ENCODE measurements at regions not wholly inside any gene's neighbourhood (a gene's known extent, or its start where the extent isn't known, plus 50 kb on each side); places are given as distances from the start of the nearest gene placed in this dataset.
"Not testable (repeated sequence)": the region's sequence is repeated elsewhere in the genome, so short reads cannot be mapped to it uniquely, and the experiment has no call there.

DNA sequence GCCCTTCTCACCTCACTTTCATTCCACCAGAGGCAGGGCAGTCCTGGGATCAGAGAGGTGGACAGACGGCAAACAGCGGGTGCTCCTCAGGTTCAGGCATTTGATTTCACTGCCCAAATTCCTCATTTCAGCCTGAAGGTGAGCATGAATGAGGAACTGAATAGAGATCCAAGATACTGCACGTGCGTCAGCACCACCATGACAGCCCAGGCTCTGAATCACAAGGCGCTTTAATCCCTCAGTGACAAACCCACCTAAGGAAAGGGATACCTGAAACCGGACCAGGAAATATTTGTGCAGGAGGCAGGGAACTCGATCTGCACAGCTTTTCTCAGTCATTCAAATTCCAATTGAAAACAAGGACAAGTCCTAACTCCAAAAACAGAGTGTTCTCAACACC is 174.8 kb upstream of the HEY2 start:
- Histone ChIP-seq H3K27ac (ENCODE audit: low read depth, low read length) (no peak overlapping the region), H3K4me1 (ENCODE audit: insufficient read depth, low read length) (no peaks in the 10 kb centered on the region), H3K4me3 (ENCODE audit: low read depth in 1 of 2, low read length in 2 of 2) (no peak overlapping the region), H3K27me3 (ENCODE audit: control insufficient read depth in 1 of 2, insufficient read depth in 2 of 2, low read length in 2 of 2) (no peaks in the 10 kb centered on the region), H3K9me3 (ENCODE audit: low read length) (no peaks in the 10 kb centered on the region), H3K36me3 (ENCODE audit: insufficient read depth, low read length) (no peaks in the 10 kb centered on the region), H3K9ac (ENCODE audit: low read length) (no peak overlapping the region)

GRCh38 chr6:125577124-125577662 is 172.2 kb upstream of the HEY2 start:
- Histone ChIP-seq H3K9me3 (ENCODE audit: low read length) (no peaks in the 10 kb centered on the region), H3K9ac (ENCODE audit: low read length) (no peak overlapping the region), H3K4me1 (ENCODE audit: insufficient read depth, low read length) (no peaks in the 10 kb centered on the region), H3K36me3 (ENCODE audit: insufficient read depth, low read length) (no peaks in the 10 kb centered on the region), H3K4me3 (ENCODE audit: low read depth in 1 of 2, low read length in 2 of 2) (no peak overlapping the region), H3K27me3 (ENCODE audit: control insufficient read depth in 1 of 2, insufficient read depth in 2 of 2, low read length in 2 of 2) (no peaks in the 10 kb centered on the region), H3K27ac (ENCODE audit: low read depth, low read length) (no peak overlapping the region)

DNA sequence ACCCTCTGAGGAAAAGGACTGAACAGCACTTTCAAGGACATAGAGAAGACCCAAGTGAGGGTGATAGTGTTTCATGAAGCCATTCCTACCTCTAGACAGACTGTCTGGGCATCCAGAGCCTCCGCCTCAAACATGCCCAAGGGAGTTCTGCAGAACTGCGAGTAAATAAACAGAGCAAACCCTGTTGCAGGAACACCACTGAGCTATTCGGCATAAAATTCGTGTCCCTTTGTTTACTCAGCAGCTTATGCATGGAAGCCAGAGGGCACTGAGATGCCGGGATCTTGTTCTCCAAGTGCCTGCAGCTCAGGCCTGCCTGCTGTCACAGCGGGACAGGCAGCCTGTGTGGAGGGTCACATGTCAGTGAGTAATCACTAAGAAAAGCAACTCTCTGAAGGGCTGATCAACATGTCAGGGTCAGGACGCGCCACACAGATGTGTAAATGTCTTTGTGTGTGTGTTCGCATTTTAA is 164.9 kb upstream of the HEY2 start:
- Histone ChIP-seq H3K27ac (ENCODE audit: low read depth, low read length) (no peak overlapping the region), H3K27me3 (ENCODE audit: control insufficient read depth in 1 of 2, insufficient read depth in 2 of 2, low read length in 2 of 2) (no peaks in the 10 kb centered on the region), H3K9ac (ENCODE audit: low read length) (no peak overlapping the region), H3K9me3 (ENCODE audit: low read length) (no peaks in the 10 kb centered on the region), H3K4me3 (ENCODE audit: low read depth in 1 of 2, low read length in 2 of 2) (no peak overlapping the region), H3K4me1 (ENCODE audit: insufficient read depth, low read length) (no peaks in the 10 kb centered on the region), H3K36me3 (ENCODE audit: insufficient read depth, low read length) (no peaks in the 10 kb centered on the region)

DNA sequence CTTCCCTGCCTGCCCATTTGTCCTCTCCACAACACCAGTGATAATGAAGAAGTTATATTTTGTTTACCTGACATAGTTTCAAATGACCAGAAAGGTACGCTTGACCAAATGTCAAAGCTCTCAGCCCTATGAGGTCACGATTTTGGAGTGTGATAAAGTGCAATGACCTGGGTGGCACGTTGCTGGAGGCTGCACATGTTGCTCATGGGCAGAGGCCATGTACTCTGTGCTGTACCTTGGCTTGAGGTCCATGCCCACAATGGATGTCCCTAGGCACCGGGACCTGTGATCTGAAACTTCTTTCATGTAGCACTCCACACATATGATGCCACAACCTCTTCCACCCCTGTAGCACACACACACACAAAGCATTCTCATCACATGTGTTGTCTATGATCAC is 164.0 kb upstream of the HEY2 start:
- H3K9ac ChIP-seq (ENCODE audit: low read length), result no peak overlapping the region
- H3K27me3 ChIP-seq (ENCODE audit: control insufficient read depth in 1 of 2, insufficient read depth in 2 of 2, low read length in 2 of 2), result no peaks in the 10 kb centered on the region
- H3K36me3 ChIP-seq (ENCODE audit: insufficient read depth, low read length), result no peaks in the 10 kb centered on the region
- no peaks in the 10 kb centered on the region for H3K4me1 ChIP-seq (ENCODE audit: insufficient read depth, low read length)
- H3K4me3 ChIP-seq (ENCODE audit: low read depth in 1 of 2, low read length in 2 of 2), result no peak overlapping the region
- no peaks in the 10 kb centered on the region for H3K9me3 ChIP-seq (ENCODE audit: low read length)
- H3K27ac ChIP-seq (ENCODE audit: low read depth, low read length), result no peak overlapping the region

DNA sequence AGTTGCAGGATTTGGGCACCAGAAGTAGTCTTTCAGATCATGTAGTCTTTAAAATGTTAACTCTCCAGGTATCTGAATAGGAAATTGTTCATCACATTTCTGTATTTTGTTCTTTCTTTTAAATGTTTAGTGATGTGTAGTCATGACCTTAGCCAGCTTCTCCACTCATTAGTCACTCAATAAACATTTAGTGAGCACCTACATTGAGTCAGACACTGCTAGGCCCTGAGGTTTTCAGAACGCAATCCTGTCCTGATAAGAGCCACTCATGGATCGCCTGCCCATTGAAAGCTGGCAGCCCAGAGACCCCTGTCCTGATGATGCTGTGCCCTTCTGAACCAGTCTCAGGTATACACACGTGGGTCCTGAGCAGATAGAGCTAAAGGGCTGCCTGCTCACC is 163.4 kb upstream of the HEY2 start:
- no peak overlapping the region for H3K4me3 ChIP-seq (ENCODE audit: low read depth in 1 of 2, low read length in 2 of 2)
- H3K4me1 ChIP-seq (ENCODE audit: insufficient read depth, low read length), result no peaks in the 10 kb centered on the region
- H3K9ac ChIP-seq (ENCODE audit: low read length), result no peak overlapping the region
- no peak overlapping the region for H3K27ac ChIP-seq (ENCODE audit: low read depth, low read length)
- no peaks in the 10 kb centered on the region for H3K36me3 ChIP-seq (ENCODE audit: insufficient read depth, low read length)
- no peaks in the 10 kb centered on the region for H3K27me3 ChIP-seq (ENCODE audit: control insufficient read depth in 1 of 2, insufficient read depth in 2 of 2, low read length in 2 of 2)
- no peaks in the 10 kb centered on the region for H3K9me3 ChIP-seq (ENCODE audit: low read length)

DNA sequence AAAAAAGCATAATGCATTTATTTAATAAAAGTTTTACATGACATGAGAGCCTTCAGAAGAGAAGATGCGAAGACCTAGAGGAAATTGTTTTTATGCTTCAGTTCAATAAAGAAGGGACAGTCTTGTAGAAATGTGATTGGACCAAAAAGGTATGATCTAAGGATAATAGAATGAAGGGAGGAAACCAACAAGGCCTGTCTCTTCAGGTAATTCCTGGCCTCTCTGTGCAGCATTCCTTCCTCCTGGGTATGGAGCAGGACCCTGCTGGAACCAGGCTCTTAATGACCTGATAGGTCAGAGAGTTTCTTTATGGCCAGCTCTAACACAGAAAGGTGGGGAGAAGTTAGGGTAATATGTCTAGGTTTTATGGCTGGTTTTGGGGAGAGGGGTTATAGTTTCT is 162.8 kb upstream of the HEY2 start:
- Histone ChIP-seq H3K4me1 (ENCODE audit: insufficient read depth, low read length) (no peaks in the 10 kb centered on the region), H3K9me3 (ENCODE audit: low read length) (no peaks in the 10 kb centered on the region), H3K27ac (ENCODE audit: low read depth, low read length) (no peak overlapping the region), H3K27me3 (ENCODE audit: control insufficient read depth in 1 of 2, insufficient read depth in 2 of 2, low read length in 2 of 2) (no peaks in the 10 kb centered on the region), H3K9ac (ENCODE audit: low read length) (no peak overlapping the region), H3K36me3 (ENCODE audit: insufficient read depth, low read length) (no peaks in the 10 kb centered on the region), H3K4me3 (ENCODE audit: low read depth in 1 of 2, low read length in 2 of 2) (no peak overlapping the region)

- Histone ChIP-seq H3K27me3 (ENCODE audit: control insufficient read depth in 1 of 2, insufficient read depth in 2 of 2, low read length in 2 of 2) (no peaks in the 10 kb centered on the region), H3K9me3 (ENCODE audit: low read length) (no peaks in the 10 kb centered on the region), H3K27ac (ENCODE audit: low read depth, low read length) (no peak overlapping the region), H3K36me3 (ENCODE audit: insufficient read depth, low read length) (no peaks in the 10 kb centered on the region), H3K4me3 (ENCODE audit: low read depth in 1 of 2, low read length in 2 of 2) (no peak overlapping the region), H3K4me1 (ENCODE audit: insufficient read depth, low read length) (no peaks in the 10 kb centered on the region), H3K9ac (ENCODE audit: low read length) (no peak overlapping the region)
Measured at GRCh38 chr6:125587666-125588632, 161.5 kb upstream of the HEY2 start.

DNA sequence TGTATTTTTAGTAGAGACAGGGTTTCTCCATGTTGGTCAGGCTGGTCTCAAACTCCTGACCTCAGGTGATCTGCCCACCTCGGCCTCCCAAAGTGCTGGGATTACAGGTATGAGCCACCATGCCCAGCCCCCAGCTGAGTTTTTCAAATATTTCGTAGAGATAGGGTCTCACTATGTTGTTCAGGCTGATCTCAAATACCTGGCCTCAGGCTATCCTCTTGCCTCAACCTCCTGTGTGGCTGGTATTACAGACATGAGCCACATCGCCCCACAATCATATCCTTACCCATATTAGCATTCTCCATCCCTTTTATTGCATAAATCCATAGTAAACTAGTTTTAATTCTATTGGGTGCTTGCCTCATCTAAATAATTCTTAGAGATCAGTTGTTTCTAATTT is 157.6 kb upstream of the HEY2 start:
- H3K36me3 ChIP-seq (ENCODE audit: insufficient read depth, low read length), result not testable (repeated sequence)

DNA sequence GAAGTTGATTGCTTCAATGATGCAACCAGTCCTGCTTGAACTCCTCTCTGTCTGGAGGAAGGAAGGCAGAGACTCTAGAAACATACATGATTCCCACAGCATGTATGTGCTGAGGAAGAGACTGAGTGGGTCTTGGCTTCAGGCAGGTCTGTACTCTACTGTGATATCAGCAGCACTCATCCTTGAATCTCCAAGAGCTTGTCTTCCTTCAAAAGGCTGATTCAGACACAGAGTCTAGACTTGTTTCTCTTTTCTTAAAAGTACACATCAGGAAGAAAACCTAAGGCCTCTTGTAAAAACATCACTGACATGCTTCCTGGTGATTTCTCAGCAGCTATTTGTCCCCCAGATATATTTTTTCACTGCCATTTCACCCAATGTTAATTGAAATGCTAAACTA is 155.7 kb upstream of the HEY2 start:
- peaks cover 8% of the 10 kb centered on the region for H3K4me1 ChIP-seq (ENCODE audit: insufficient read depth, low read length)
- no peaks in the 10 kb centered on the region for H3K36me3 ChIP-seq (ENCODE audit: insufficient read depth, low read length)
- no peak overlapping the region for H3K27ac ChIP-seq (ENCODE audit: low read depth, low read length)
- H3K4me3 ChIP-seq (ENCODE audit: low read depth in 1 of 2, low read length in 2 of 2), result no peak overlapping the region
- H3K9me3 ChIP-seq (ENCODE audit: low read length), result no peaks in the 10 kb centered on the region
- no peak overlapping the region for H3K9ac ChIP-seq (ENCODE audit: low read length)
- H3K27me3 ChIP-seq (ENCODE audit: control insufficient read depth in 1 of 2, insufficient read depth in 2 of 2, low read length in 2 of 2), result no peaks in the 10 kb centered on the region

More for the DNA sequence above, 157.6 kb upstream of the HEY2 start:
- not testable (repeated sequence) for H3K4me3 ChIP-seq (ENCODE audit: low read depth in 1 of 2, low read length in 2 of 2); H3K9me3 ChIP-seq (ENCODE audit: low read length); H3K9ac ChIP-seq (ENCODE audit: low read length); H3K4me1 ChIP-seq (ENCODE audit: insufficient read depth, low read length); H3K27ac ChIP-seq (ENCODE audit: low read depth, low read length); H3K27me3 ChIP-seq (ENCODE audit: control insufficient read depth in 1 of 2, insufficient read depth in 2 of 2, low read length in 2 of 2)

- Histone ChIP-seq H3K9me3 (ENCODE audit: low read length) (no peaks in the 10 kb centered on the region), H3K4me1 (ENCODE audit: insufficient read depth, low read length) (peaks cover 8% of the 10 kb centered on the region), H3K4me3 (ENCODE audit: low read depth in 1 of 2, low read length in 2 of 2) (no peak overlapping the region), H3K36me3 (ENCODE audit: insufficient read depth, low read length) (no peaks in the 10 kb centered on the region), H3K27me3 (ENCODE audit: control insufficient read depth in 1 of 2, insufficient read depth in 2 of 2, low read length in 2 of 2) (no peaks in the 10 kb centered on the region), H3K9ac (ENCODE audit: low read length) (no peak overlapping the region), H3K27ac (ENCODE audit: low read depth, low read length) (no peak overlapping the region)
Measured at GRCh38 chr6:125596020-125596419, 153.4 kb upstream of the HEY2 start.

GRCh38 chr6:125597411-125598253 is 151.8 kb upstream of the HEY2 start:
- H3K27me3 ChIP-seq (ENCODE audit: control insufficient read depth in 1 of 2, insufficient read depth in 2 of 2, low read length in 2 of 2), result no peaks in the 10 kb centered on the region
- H3K9ac ChIP-seq (ENCODE audit: low read length), result no peak overlapping the region
- no peaks in the 10 kb centered on the region for H3K36me3 ChIP-seq (ENCODE audit: insufficient read depth, low read length)
- peaks cover 8% of the 10 kb centered on the region for H3K4me1 ChIP-seq (ENCODE audit: insufficient read depth, low read length)
- H3K4me3 ChIP-seq (ENCODE audit: low read depth in 1 of 2, low read length in 2 of 2), result no peak overlapping the region
- no peak overlapping the region for H3K27ac ChIP-seq (ENCODE audit: low read depth, low read length)
- no peaks in the 10 kb centered on the region for H3K9me3 ChIP-seq (ENCODE audit: low read length)
